ENCODE measurements at regions not wholly inside any gene's neighbourhood (a gene's known extent, or its start where the extent isn't known, plus 50 kb on each side); places are given as distances from the start of the nearest gene placed in this dataset.

- Histone ChIP-seq H3K56ac (replicated peaks; ENCODE audit: insufficient read length, low read depth, low read length) (no peak overlapping the region), H3K9me3 (ENCODE audit: insufficient read depth in 2 of 2, low read depth in 1 of 2, low read length in 1 of 2) (no peaks in the 10 kb centered on the region), H4K91ac (replicated peaks; ENCODE audit: insufficient read length, low read length) (no peak overlapping the region), H2BK20ac (ENCODE audit: low read length) (no peak overlapping the region), H4K5ac (ENCODE audit: insufficient read length, low read depth, low read length) (no peak overlapping the region), H2BK120ac (replicated peaks; ENCODE audit: low read depth, low read length) (no peak overlapping the region), H3K9ac (replicated peaks in 1 of 4; ENCODE audit: extremely low read depth in 1 of 4, low read depth in 3 of 4, low read length in 3 of 4) (no peak overlapping the region), H3K4me2 (ENCODE audit: insufficient read depth in 1 of 2, low read depth in 2 of 2, low read length in 2 of 2) (no peak overlapping the region), H2BK5ac (ENCODE audit: low read depth, low read length) (no peak overlapping the region), H3K23ac (ENCODE audit: insufficient read length) (no peak overlapping the region), H3K27ac (ENCODE audit: low read depth, low read length) (no peak overlapping the region), H3K4me3 (ENCODE audit: extremely low read depth in 1 of 4, insufficient read depth in 2 of 4, low read depth in 3 of 4, low read length in 4 of 4) (no peak overlapping the region), H3K4ac (replicated peaks; ENCODE audit: insufficient read length, low read depth, low read length) (no peak overlapping the region), H4K20me1 (replicated peaks in 1 of 2; ENCODE audit: control insufficient read depth in 1 of 2, insufficient read depth in 2 of 2, low read length in 2 of 2) (no peaks in the 10 kb centered on the region), H2BK15ac (ENCODE audit: low read length) (no peak overlapping the region), H3K18ac (ENCODE audit: extremely low read depth, low read length) (no peak overlapping the region), H3K4me1 (replicated peaks in 1 of 4; ENCODE audit: control insufficient read depth in 3 of 4, insufficient read depth in 4 of 4, low read length in 3 of 4) (no peaks in the 10 kb centered on the region), H2AFZ (ENCODE audit: low read length) (no peak overlapping the region), H3K36me3 (ENCODE audit: control insufficient read depth in 2 of 4, insufficient read depth in 4 of 4, low read length in 3 of 4) (no peaks in the 10 kb centered on the region), H3K14ac (ENCODE audit: insufficient read length) (no peak overlapping the region), H4K8ac (ENCODE audit: extremely low read depth, insufficient read depth, low read length) (no peak overlapping the region), H3K27me3 (replicated peaks in 1 of 4; ENCODE audit: control insufficient read depth in 3 of 4, extremely low read depth in 1 of 4, insufficient read depth in 3 of 4, low read length in 3 of 4) (no peaks in the 10 kb centered on the region), H3K79me1 (ENCODE audit: low read depth, low read length) (no peaks in the 10 kb centered on the region), H3K23me2 (ENCODE audit: low read depth, low read length) (no peaks in the 10 kb centered on the region), H2AK5ac (ENCODE audit: low read depth, low read length) (no peak overlapping the region), H2BK12ac (ENCODE audit: low read depth, low read length) (no peak overlapping the region), H3K79me2 (ENCODE audit: control insufficient read depth in 1 of 2, insufficient read depth in 2 of 2, low read length in 2 of 2) (no peaks in the 10 kb centered on the region)
- no peak for DNase-seq (ENCODE audit: low read depth in 1 of 2, low spot score in 2 of 2)
- WGBS, 2 experiments (ENCODE audit: extremely low coverage in 1 of 2, insufficient coverage in 1 of 2, insufficient read length in 1 of 2, insufficient replicate concordance in 2 of 2, low coverage in 1 of 2, low lambda C conversion rate in 2 of 2, missing lambda C conversion rate in 1 of 2), result 96% methylated on average over 1 of the region's 1 CpG; no CpG with 5 or more reads in 1 of the 2 experiments
- CTCF ChIA-PET (ENCODE audit: partially characterized antibody), result no interaction called here
- no peak for FAIRE-seq
- POLR2A ChIA-PET (ENCODE audit: partially characterized antibody), result no interaction called here
- no peak for TF ChIP-seq POU5F1 (IDR thresholded peaks at IDR 0.05; ENCODE audit: low read depth, low read length)
- TF ChIP-seq POLR2A (IDR thresholded peaks at IDR 0.05; ENCODE audit: control extremely low read depth in 1 of 2, low read depth in 2 of 2, low read length in 2 of 2), result no peak
- TF ChIP-seq ATF3 (IDR thresholded peaks at IDR 0.05; ENCODE audit: insufficient read depth, low read depth, low read length), result no peak
- TF ChIP-seq ATF2 (IDR thresholded peaks at IDR 0.05; ENCODE audit: low read length), result no peak
- TF ChIP-seq RBBP5 (IDR thresholded peaks at IDR 0.05; ENCODE audit: borderline replicate concordance, low read depth, low read length), result no peak
- no peak for TF ChIP-seq SIN3A (conservative IDR thresholded peaks at IDR 0.05 in 1 of 2, IDR thresholded peaks at IDR 0.05 in 1 of 2; ENCODE audit: low read depth in 1 of 2, low read length in 2 of 2)
- no peak for TF ChIP-seq CHD2 (IDR thresholded peaks at IDR 0.05; ENCODE audit: low read length)
- TF ChIP-seq JUN (IDR thresholded peaks at IDR 0.05; ENCODE audit: low read depth, low read length), result no peak
- TF ChIP-seq SAP30 (IDR thresholded peaks at IDR 0.05; ENCODE audit: insufficient read depth, insufficient replicate concordance, low read length), result no peak
- TF ChIP-seq MAFK (IDR thresholded peaks at IDR 0.05; ENCODE audit: low read depth, low read length), result no peak
- TF ChIP-seq KDM4A (IDR thresholded peaks at IDR 0.05; ENCODE audit: low read depth, low read length, severe bottlenecking), result no peak
- no peak for TF ChIP-seq BACH1 (IDR thresholded peaks at IDR 0.05; ENCODE audit: low read length)
- TF ChIP-seq ZNF274 (IDR thresholded peaks at IDR 0.05; ENCODE audit: borderline replicate concordance, extremely low read depth, low read length), result no peak
Observed at GRCh38 chr13:53466576-53466975, 438.0 kb downstream of the OLFM4 start.
